ENCODE measurements at regions not wholly inside any gene's neighbourhood (a gene's known extent, or its start where the extent isn't known, plus 50 kb on each side); places are given as distances from the start of the nearest gene placed in this dataset.

DNA sequence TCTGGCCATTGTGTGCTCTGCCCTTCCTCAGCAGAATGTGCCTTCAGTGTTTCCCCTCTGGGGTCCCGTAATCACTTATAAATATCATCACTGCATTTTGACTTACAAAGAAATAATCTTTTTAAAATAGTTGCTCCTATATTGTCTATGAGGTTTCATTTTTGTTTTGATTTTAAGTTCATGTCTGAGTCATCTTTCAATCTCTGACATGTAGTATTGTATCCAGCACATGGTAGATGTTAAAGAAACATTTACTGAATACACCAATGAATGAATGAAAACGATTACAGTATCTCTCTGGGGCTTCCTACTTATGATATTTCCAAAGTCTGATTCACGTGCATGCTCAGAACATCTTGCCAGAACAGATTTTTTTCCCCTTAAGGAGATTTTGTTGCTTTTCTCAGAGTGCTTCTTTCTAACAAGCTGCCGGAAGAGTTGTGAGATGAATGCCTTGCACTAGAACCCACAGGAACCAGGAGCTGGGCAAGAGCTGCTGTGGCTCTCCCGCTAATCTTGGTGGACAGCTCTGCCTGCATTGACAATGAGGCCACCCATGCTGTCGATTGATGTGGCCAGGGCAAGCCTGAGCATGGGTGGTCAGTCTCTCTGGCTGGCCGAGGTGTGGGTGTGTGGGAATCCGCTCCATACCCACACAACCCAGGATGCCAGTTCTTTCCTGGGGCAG lies 199.4 kb downstream of the CYRIA start:
- TF ChIP-seq, protein P1, sequence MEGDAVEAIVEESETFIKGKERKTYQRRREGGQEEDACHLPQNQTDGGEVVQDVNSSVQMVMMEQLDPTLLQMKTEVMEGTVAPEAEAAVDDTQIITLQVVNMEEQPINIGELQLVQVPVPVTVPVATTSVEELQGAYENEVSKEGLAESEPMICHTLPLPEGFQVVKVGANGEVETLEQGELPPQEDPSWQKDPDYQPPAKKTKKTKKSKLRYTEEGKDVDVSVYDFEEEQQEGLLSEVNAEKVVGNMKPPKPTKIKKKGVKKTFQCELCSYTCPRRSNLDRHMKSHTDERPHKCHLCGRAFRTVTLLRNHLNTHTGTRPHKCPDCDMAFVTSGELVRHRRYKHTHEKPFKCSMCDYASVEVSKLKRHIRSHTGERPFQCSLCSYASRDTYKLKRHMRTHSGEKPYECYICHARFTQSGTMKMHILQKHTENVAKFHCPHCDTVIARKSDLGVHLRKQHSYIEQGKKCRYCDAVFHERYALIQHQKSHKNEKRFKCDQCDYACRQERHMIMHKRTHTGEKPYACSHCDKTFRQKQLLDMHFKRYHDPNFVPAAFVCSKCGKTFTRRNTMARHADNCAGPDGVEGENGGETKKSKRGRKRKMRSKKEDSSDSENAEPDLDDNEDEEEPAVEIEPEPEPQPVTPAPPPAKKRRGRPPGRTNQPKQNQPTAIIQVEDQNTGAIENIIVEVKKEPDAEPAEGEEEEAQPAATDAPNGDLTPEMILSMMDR (IDR thresholded peaks at IDR 0.05; ENCODE audit: insufficient read depth, low read length, poor library complexity, severe bottlenecking): no peak
- no peak for TF ChIP-seq EZH2phosphoT487 (conservative IDR thresholded peaks at IDR 0.05; ENCODE audit: low read length)
